ENCODE measurements at regions not wholly inside any gene's neighbourhood (a gene's known extent, or its start where the extent isn't known, plus 50 kb on each side); places are given as distances from the start of the nearest gene placed in this dataset.

- no peak overlapping the region for H3K4me3 ChIP-seq (ENCODE audit: low read depth, low read length)
- no peak for DNase-seq (ENCODE audit: low read depth)
- no peak for TF ChIP-seq CTCF (IDR thresholded peaks at IDR 0.05; ENCODE audit: insufficient read depth, low read depth, low read length, missing control alignments)
Observed at GRCh38 chr12:124169577-124170284, 125.2 kb upstream of the RFLNA start.

- TF ChIP-seq CTCF (IDR thresholded peaks at IDR 0.05; ENCODE audit: insufficient read depth, low read depth, low read length, missing control alignments) = no peak
Observed at GRCh38 chr12:124170760-124171159, 124.1 kb upstream of the RFLNA start.

GRCh38 chr12:124171231-124171979, 123.5 kb upstream of the RFLNA start:
- no peak for DNase-seq (ENCODE audit: low read depth)
- no peak for TF ChIP-seq CTCF (IDR thresholded peaks at IDR 0.05; ENCODE audit: insufficient read depth, low read depth, low read length, missing control alignments)
- H3K4me3 ChIP-seq (ENCODE audit: low read depth, low read length) = no peak overlapping the region

More at GRCh38 chr12:124170760-124171159, 124.1 kb upstream of the RFLNA start:
- no peak for DNase-seq (ENCODE audit: low read depth)
- no peak overlapping the region for H3K4me3 ChIP-seq (ENCODE audit: low read depth, low read length)

GRCh38 chr12:124172636-124173035, 122.3 kb upstream of the RFLNA start:
- H3K4me3 ChIP-seq (ENCODE audit: low read depth, low read length) = no peak overlapping the region
- DNase-seq (ENCODE audit: low read depth) = no peak
- TF ChIP-seq CTCF (IDR thresholded peaks at IDR 0.05; ENCODE audit: insufficient read depth, low read depth, low read length, missing control alignments) = no peak

- no peak overlapping the region for H3K4me3 ChIP-seq (ENCODE audit: low read depth, low read length)
- no peak for TF ChIP-seq CTCF (IDR thresholded peaks at IDR 0.05; ENCODE audit: insufficient read depth, low read depth, low read length, missing control alignments)
- no peak for DNase-seq (ENCODE audit: low read depth)
Observed at GRCh38 chr12:124173692-124174091, 121.2 kb upstream of the RFLNA start.

GRCh38 chr12:124174451-124175348, 120.2 kb upstream of the RFLNA start:
- no peak for TF ChIP-seq CTCF (IDR thresholded peaks at IDR 0.05; ENCODE audit: insufficient read depth, low read depth, low read length, missing control alignments)
- H3K4me3 ChIP-seq (ENCODE audit: low read depth, low read length) = no peak overlapping the region
- no peak for DNase-seq (ENCODE audit: low read depth)

All from GM12865 (cell line).